ENCODE measurements at regions not wholly inside any gene's neighbourhood (a gene's known extent, or its start where the extent isn't known, plus 50 kb on each side); places are given as distances from the start of the nearest gene placed in this dataset.

GRCh38 chr12:65703176-65703575 is 121.1 kb upstream of the HMGA2 start:
- Histone ChIP-seq H3K36me3 (ENCODE audit: insufficient read depth, low read length) (no peaks in the 10 kb centered on the region), H3K4me3 (ENCODE audit: low read length) (no peak overlapping the region), H3K27me3 (ENCODE audit: control insufficient read depth in 1 of 2, insufficient read depth in 2 of 2, low read length in 2 of 2) (no peaks in the 10 kb centered on the region), H3K4me1 (ENCODE audit: insufficient read depth, low read length) (no peaks in the 10 kb centered on the region), H3K9me3 (ENCODE audit: control insufficient read depth in 1 of 2, insufficient read depth in 1 of 2, low read length in 2 of 2) (peaks cover 9 to 22% of the 10 kb centered on the region in 2 experiments), H3K27ac (ENCODE audit: low read depth in 1 of 2, low read length in 2 of 2) (no peak overlapping the region)
- intact Hi-C loops (cut with DNase I, micrococcal nuclease) = no loop called here
- ChIA-PET CTCF (no interaction called here), POLR2A (no interaction called here)
- peaks cover 13% of the 10 kb centered on the region for H3K9me3 Mint-ChIP-seq
- no peak overlapping the region for H3K4me3 Mint-ChIP-seq
- no peaks in the 10 kb centered on the region for H3K4me1 Mint-ChIP-seq (ENCODE audit: low read depth)
- peaks cover 11% of the 10 kb centered on the region for H3K27me3 Mint-ChIP-seq
- no peak for ATAC-seq (ENCODE audit: poor library complexity)
- no peak overlapping the region for H3K27ac Mint-ChIP-seq
- no peaks in the 10 kb centered on the region for H3K36me3 Mint-ChIP-seq (ENCODE audit: low read depth)
- no peak for DNase-seq
- TF ChIP-seq, protein P1, sequence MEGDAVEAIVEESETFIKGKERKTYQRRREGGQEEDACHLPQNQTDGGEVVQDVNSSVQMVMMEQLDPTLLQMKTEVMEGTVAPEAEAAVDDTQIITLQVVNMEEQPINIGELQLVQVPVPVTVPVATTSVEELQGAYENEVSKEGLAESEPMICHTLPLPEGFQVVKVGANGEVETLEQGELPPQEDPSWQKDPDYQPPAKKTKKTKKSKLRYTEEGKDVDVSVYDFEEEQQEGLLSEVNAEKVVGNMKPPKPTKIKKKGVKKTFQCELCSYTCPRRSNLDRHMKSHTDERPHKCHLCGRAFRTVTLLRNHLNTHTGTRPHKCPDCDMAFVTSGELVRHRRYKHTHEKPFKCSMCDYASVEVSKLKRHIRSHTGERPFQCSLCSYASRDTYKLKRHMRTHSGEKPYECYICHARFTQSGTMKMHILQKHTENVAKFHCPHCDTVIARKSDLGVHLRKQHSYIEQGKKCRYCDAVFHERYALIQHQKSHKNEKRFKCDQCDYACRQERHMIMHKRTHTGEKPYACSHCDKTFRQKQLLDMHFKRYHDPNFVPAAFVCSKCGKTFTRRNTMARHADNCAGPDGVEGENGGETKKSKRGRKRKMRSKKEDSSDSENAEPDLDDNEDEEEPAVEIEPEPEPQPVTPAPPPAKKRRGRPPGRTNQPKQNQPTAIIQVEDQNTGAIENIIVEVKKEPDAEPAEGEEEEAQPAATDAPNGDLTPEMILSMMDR (IDR thresholded peaks at IDR 0.05) = no peak

GRCh38 chr12:65705380-65705876 is 118.9 kb upstream of the HMGA2 start:
- no peaks in the 10 kb centered on the region for H3K36me3 Mint-ChIP-seq (ENCODE audit: low read depth)

GRCh38 chr12:65707051-65707450 is 117.2 kb upstream of the HMGA2 start:
- TF ChIP-seq, protein P1 (IDR thresholded peaks at IDR 0.05) = no peak
- Histone ChIP-seq H3K27ac (ENCODE audit: low read depth in 1 of 2, low read length in 2 of 2) (no peak overlapping the region), H3K9me3 (ENCODE audit: control insufficient read depth in 1 of 2, insufficient read depth in 1 of 2, low read length in 2 of 2) (peaks cover 15 to 22% of the 10 kb centered on the region in 2 experiments), H3K4me3 (ENCODE audit: low read length) (no peak overlapping the region), H3K4me1 (ENCODE audit: insufficient read depth, low read length) (no peaks in the 10 kb centered on the region), H3K36me3 (ENCODE audit: insufficient read depth, low read length) (no peaks in the 10 kb centered on the region), H3K27me3 (ENCODE audit: control insufficient read depth in 1 of 2, insufficient read depth in 2 of 2, low read length in 2 of 2) (no peaks in the 10 kb centered on the region)
- ATAC-seq (ENCODE audit: poor library complexity) (no peak), DNase-seq (no peak)
- Mint-ChIP-seq H3K9me3 (peaks cover 11% of the 10 kb centered on the region), H3K4me1 (ENCODE audit: low read depth) (no peaks in the 10 kb centered on the region), H3K27ac (no peak overlapping the region), H3K27me3 (peaks cover 5% of the 10 kb centered on the region), H3K4me3 (no peak overlapping the region), H3K36me3 (ENCODE audit: low read depth) (no peaks in the 10 kb centered on the region)
- ChIA-PET CTCF (no interaction called here), POLR2A (no interaction called here)
- intact Hi-C loops (cut with DNase I, micrococcal nuclease) = no loop called here

More at GRCh38 chr12:65705380-65705876, 118.9 kb upstream of the HMGA2 start:
- no peak for ATAC-seq (ENCODE audit: poor library complexity)
- Histone ChIP-seq H3K9me3 (ENCODE audit: control insufficient read depth in 1 of 2, insufficient read depth in 1 of 2, low read length in 2 of 2) (peaks cover 15 to 22% of the 10 kb centered on the region in 2 experiments), H3K36me3 (ENCODE audit: insufficient read depth, low read length) (no peaks in the 10 kb centered on the region), H3K27me3 (ENCODE audit: control insufficient read depth in 1 of 2, insufficient read depth in 2 of 2, low read length in 2 of 2) (no peaks in the 10 kb centered on the region), H3K4me3 (ENCODE audit: low read length) (no peak overlapping the region), H3K4me1 (ENCODE audit: insufficient read depth, low read length) (no peaks in the 10 kb centered on the region), H3K27ac (ENCODE audit: low read depth in 1 of 2, low read length in 2 of 2) (no peak overlapping the region)
- TF ChIP-seq, protein P1 (IDR thresholded peaks at IDR 0.05) = no peak
- H3K4me3 Mint-ChIP-seq = no peak overlapping the region
- ChIA-PET CTCF (no interaction called here), POLR2A (no interaction called here)
- no peaks in the 10 kb centered on the region for H3K4me1 Mint-ChIP-seq (ENCODE audit: low read depth)
- intact Hi-C loops (cut with DNase I, micrococcal nuclease) = no loop called here
- no peak for DNase-seq
- H3K9me3 Mint-ChIP-seq = peaks cover 13% of the 10 kb centered on the region
- no peak overlapping the region for H3K27ac Mint-ChIP-seq
- peaks cover 15% of the 10 kb centered on the region for H3K27me3 Mint-ChIP-seq
